Activated CD8-positive, alpha-beta memory T cell treated with anti-CD3 and anti-CD28 coated beads, Interleukin-2, amount 50 U/mL, for 24 hours (primary cell): ENCODE measurements at regions not wholly inside any gene's neighbourhood (a gene's known extent, or its start where the extent isn't known, plus 50 kb on each side); places are given as distances from the start of the nearest gene placed in this dataset.

Source experiments
- DNase-seq: peaks from one replicate; pipeline ENCODE4 v3.0.0-alpha.2; 2020; ENCODE audit errors: extremely low read depth

DNA sequence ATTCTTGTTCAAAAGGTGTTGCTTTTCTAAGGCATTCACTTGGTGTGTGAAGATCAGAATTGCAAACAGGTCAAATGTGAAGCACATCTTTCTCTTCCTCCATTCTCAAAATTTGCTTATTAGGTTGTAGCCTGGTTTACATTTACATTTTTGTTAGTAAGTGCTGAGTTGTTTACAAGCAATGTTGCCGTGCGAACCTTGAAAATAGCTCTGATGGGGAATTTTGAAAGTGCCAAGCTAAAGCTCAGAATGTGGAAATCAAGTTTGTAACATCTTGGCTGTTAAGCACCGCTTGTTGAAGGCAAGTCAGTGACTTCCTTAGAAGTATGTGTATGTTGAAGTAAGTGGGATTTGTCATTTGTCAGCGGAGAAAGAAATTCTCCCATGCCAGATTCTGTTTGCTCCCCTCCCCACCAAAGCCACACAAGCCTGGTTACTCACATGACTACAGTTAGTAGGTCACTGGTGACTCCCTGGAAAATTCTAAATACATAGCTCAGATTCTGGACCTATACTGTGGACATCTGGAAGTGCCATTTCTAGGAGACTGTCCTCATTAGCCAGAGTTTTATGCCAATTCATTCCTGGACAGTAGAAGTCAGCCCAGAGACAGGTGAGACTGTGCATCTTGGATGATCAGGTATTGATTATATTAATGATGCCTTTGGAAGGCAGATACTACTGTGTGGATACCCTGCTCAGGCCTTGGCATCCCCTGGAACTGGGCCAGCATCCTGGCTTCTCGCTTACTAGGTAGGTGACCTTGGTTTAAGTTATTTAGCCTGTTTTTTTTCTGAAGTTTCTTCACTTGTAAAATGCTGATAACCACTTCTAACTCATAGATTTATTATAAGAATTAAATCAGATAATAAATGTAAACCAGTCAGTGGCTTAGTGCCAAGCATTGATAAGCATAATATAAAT, 390.6 kb upstream of the SEMA6D start:
- no peak for DNase-seq

GRCh38 chr15:47331829-47332393, 385.4 kb upstream of the SEMA6D start:
- no peak for DNase-seq

- no peak for DNase-seq
Measured at GRCh38 chr15:47332481-47332880, 384.8 kb upstream of the SEMA6D start.

GRCh38 chr15:47333734-47334133, 383.6 kb upstream of the SEMA6D start:
- DNase-seq, result no peak

GRCh38 chr15:47334805-47335535, 382.3 kb upstream of the SEMA6D start:
- no peak for DNase-seq

- DNase-seq, result no peak
Measured at GRCh38 chr15:47337106-47337505, 380.2 kb upstream of the SEMA6D start.

DNA sequence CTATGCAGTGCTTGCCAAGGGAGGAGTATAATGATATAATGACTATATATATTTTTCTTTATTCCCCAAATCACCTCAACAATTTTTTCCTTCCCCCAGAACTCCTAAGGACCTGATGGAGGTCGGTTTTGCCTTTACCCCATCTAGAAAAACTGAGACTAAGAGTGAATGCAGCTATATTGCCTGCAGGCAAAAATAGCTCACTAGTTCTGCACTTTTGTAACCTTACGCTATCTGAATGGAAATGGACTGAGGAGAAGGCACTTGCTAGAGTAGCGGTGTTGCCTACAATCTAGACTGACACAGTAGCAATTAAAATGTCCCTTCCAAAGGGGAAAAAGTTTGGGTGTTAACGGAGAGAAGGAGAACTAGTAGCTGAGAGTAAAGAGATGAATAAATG, 379.5 kb upstream of the SEMA6D start:
- DNase-seq, result no peak

DNA sequence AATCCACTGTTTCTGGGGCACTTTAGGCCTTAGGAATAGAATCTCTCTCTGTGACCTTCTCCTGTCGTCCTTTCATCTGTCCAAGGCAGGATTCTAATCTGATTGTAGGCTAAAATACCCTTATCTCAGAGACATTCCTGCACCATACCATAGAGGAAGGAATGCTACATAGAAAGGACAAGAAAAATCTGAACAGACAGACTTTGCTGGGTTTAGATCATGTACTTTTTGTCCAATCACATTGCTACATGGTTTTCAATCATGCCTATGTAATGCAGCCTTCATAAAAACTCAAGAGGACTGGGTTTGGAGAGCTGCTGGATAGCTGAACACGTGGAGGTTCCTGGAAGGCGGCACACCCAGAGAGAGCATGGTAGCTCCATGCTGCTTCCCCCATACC, 378.5 kb upstream of the SEMA6D start:
- DNase-seq, result no peak

DNA sequence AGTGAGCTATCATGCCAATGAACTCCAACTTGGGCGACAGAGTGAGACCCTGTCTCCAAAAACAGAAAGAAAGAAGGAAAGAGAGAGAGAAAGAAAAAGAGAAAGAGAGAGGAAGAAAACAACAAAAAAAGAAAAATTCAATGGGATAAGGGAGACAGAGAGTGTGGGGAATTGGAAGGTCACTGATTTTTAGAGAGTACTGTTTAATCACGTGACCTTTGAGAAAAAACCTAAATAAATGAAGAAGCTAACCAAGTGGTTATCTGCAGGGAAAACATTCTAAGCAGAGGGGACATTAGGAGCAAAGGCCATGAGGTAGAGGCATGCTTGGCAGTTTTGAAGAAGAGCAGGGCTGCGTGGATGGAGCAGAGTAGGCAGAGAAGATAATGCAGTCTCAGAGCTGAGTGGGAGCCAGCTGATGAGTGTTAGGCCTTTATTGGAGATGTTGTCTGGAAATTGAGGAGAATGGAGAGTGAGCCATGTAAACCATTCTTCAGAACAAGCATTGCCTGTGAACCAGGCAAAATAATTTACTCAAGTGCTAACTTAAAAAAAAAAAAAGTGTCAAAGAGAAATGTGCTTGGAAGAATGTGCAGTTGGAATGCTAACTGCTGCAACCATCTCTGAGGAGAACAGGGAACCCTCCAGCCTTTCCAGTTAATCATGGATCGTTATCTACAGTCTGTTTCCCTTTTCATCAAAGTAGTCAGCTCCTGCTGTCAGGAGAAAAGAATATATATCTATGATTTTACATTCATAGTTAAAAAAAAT, 377.3 kb upstream of the SEMA6D start:
- no peak for DNase-seq

- no peak for DNase-seq
Measured at GRCh38 chr15:47340571-47340920, 376.8 kb upstream of the SEMA6D start.

GRCh38 chr15:47349179-47349578, 368.1 kb upstream of the SEMA6D start:
- DNase-seq, result no peak

DNA sequence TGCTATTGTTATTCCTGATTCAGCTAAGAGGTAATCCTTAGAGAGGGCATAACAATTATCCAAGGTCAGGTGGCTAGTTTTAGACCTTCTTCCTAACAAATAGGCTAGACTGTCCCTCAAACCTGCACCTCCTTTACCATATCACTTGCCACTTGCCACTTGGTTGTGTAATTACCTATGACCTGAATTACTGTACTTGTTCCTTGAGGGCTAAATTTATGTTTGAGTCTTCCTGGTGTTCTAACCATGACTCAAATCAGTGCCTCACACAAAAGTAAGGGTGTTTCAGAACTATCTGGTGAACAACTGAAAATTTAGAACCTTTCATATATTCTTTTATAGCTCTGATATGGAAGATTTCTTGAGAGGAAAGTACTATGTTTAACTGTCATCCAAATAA, 365.8 kb upstream of the SEMA6D start:
- no peak for DNase-seq

DNA sequence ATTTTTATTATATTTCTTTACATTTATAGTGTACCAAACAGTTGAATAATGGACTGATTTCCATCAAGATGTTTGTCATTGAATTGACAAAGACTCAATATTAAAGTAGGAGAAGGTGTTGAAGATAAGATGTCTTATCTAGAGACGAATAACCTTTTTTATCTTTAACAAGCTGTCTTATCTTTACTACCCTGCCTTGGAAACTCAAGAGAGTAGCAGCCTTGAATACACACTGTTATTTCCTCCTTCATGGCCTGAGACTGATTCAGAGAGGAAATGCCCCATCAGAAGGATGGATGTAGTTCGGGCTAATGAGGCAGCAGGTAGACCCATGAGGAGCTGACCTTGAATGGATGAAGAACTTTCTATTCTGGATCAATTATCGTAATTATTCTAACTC, 365.1 kb upstream of the SEMA6D start:
- DNase-seq, result no peak

- no peak for DNase-seq
Measured at GRCh38 chr15:47355759-47356158, 361.5 kb upstream of the SEMA6D start.

DNA sequence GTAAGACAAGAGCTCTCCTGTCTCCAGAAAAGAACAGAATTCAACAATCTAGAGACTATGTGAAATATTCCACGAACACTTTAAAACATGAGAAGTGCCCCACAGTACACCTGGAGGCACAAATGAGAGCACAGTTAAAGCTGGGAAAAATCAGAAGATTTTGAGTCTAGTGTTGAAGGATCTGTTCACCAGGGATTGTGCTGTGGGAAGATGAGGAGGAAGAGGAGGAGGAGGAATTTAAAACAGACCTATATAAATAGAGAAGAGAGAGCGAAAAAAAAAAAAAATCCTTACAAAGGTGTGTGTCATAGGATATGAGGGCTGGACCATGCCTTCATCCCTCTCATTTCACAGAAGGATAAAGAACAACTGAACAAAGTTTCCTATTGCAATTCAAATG, 361.0 kb upstream of the SEMA6D start:
- DNase-seq, result no peak

DNA sequence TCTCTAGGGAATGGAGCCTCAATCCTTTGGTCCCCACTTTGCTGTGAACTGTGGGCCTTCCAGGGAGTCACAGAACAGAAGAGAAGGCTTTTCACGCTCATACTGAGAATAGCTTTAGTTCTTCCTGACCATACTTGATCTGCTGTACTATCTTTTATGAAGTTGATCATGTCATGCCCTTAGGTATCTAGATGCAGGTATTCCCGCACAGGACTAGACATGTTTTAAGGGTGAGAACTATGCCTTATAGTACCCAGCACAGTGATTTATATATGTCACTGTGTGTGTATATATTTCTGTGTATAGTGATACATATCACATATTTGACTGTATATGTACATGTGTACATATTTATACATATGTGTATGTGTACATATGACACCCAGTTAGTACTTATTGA, 358.4 kb upstream of the SEMA6D start:
- no peak for DNase-seq

GRCh38 chr15:47360305-47360704, 357.0 kb upstream of the SEMA6D start:
- DNase-seq, result no peak

GRCh38 chr15:47362118-47362905, 355.0 kb upstream of the SEMA6D start:
- no peak for DNase-seq

- DNase-seq, result no peak
Measured at GRCh38 chr15:47363653-47364052, 353.7 kb upstream of the SEMA6D start.

DNA sequence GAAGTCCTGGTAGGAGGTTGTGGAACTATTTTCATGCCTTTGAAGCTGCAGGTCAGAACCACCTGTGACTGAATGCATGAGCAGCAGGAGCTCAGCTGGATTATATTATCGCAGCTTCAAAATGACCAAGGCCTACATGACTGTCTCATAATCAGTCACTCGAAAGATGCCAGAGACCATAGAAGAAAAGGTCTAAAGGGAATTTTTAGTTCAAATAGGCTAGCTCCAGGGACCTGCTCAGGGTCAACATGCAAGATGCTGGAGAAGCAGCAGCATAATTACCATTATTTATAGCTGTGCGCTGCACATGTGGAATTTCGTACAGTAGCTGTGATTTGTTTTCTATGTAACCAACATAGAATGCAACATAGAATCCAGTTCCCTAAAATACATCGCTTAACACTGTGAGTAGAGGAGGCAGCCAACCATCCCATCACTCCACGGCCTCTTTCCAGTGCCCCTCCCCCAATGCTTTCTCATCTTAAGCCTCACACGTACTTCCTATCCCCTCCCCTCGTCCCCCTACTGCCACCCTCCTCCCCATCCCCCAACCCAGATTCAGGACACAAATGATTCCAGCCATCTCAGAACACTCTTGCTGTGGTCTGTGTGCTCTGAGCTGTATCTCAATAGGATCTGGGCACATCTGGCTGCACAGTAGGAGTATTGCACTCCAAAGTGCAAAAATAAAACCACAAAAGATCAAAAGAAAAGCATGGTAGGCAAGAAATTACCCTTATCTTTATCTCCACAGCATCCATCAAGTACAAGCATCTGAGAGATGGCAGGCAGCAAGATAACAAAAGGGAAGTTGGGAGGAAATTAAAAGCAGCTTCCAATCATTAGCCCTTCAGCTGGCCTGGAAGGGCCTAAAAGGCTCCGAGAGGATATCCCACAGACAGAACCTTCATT, 352.8 kb upstream of the SEMA6D start:
- no peak for DNase-seq
